ENCODE measurements at regions not wholly inside any gene's neighbourhood (a gene's known extent, or its start where the extent isn't known, plus 50 kb on each side); places are given as distances from the start of the nearest gene placed in this dataset.

- TF ChIP-seq BRCA1 (IDR thresholded peaks at IDR 0.05; ENCODE audit: low read depth, low read length) (no peak), GTF2F1 (IDR thresholded peaks at IDR 0.05; ENCODE audit: borderline replicate concordance, low read depth, low read length) (no peak)
Measured at GRCh38 chr22:25327018-25327755, 107.7 kb downstream of the CRYBB2 start (continued).

All from H1 (cell line).